GM03348 (cell line): ENCODE measurements at regions not wholly inside any gene's neighbourhood (a gene's known extent, or its start where the extent isn't known, plus 50 kb on each side); places are given as distances from the start of the nearest gene placed in this dataset.

Source experiments
- DNase-seq: peaks from one replicate; pipeline ENCODE4 v3.0.0; 2012; ENCODE audit warnings: low spot score

DNA sequence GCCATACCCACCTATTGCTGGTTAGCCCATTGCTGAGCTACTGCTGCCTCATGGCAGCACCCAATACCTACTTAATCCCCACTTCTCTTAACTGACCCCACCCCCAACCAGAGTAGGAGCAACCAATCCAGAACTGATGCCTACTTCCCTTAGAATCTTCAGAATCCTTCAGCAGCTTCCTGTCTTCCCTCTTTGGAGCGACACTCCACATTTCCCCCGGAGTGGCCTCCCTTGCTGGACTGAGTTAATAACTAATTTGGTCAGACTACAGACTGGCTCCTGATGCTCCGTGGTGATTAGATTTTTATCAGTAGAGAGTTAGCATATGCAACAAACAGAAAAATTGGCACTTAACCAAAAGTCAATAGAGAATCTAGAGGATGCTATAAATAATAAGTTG, 51.2 kb upstream of the UBR2 start:
- no peak for DNase-seq

DNA sequence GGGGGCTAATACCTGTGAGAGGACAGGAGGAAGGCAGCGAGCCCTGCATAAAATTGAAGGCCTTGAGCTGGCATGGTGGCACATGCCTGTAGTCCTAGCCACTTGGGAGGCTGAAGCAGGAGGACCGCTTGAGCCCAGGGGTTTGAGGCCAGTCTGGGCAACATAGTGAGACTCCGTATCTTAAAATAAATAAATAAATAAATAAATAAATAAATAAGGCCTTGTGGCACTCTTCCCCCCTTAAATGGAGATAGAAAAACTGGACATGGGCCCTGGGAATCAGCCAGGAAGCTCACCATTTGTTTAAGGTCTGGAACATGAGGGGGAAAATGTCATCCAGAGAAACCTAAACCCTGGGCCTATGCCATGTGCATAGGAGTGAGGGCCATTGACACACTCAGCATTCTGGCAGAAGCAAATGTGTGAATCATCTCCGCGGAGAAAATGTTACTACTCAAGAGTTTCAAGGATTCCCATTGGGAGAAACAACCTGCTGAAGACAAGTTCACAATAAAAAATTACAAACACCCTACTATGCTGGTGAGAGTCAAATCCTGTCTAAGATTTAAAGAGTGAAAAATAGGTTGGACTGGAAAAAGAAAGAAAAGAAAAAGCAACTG, 51.9 kb upstream of the UBR2 start:
- peak; percentile 39 for DNase-seq

DNA sequence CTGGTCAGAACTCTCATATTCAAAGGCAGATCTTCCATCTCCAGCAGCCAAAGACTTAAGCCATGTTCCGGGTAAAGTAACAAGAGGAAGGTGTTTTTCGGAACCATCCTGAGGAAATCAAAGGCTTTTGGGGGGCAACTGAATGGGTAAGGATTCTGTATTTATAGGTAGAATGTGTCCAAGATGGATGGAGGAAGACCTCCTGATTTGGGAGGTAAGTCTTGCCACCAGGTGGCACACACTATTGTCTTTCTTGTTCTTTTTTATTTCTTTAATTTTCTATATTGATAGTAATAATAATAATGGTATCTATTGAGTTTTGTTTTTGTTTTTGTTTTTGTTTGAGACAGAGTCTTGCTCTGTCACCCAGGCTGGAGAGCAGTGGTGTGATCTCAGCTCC, 53.0 kb upstream of the UBR2 start:
- no peak for DNase-seq

DNA sequence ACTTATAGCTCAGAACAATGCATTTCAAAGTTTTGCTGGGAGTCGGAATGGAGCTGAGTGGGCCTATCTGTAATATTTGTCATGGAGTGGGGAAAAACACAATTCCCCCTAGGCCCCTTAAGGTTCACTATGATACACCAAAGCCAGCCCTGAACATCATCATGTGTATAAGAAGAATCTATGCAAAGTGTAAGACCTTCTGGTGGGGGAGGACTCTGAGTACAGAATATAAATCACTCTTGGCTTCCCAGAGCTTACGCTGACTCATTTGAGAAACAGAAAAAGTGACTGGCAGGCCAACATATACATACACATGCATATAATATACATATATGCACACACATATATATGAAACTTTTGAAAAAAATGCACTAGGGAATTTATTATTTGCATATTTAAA, 54.1 kb upstream of the UBR2 start:
- no peak for DNase-seq

DNA sequence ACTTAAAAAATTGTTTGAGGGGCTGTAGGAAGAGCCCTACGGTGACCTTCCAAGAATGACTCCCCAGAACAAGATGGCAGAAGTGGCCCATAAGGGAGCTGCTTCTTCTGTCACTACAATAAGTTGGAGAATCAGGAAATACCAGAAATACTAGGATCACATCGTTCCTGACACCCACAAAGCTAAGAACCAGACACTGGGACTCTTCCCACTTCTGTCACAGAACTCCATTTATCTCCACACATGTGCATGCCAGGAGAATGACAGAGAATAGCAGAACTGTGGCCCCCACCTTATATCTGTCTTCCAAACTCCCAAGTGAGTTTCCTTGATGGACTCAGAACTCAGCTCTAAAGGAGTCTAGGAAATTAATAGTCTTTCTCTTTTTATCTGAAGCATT, 54.6 kb upstream of the UBR2 start:
- DNase-seq: peak; percentile 8

DNA sequence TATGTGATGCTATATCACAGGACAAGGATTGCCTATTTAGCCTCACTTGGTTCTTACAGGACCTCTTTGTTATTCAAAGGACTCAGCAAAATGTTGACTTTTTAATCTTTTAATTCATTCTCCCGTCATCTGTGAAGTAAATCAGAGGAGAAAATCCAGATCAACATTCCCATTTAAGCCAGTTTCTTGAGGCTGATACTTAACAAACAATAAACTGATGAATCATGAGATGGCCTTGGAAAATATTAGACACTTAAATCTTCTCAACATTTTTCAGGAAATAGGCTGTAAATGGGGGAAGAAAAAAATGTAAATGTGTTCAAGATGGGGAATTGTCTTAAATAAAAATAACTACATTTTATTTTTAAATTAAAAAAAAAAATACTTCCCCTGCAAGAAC, 55.9 kb upstream of the UBR2 start:
- peak; percentile 29 for DNase-seq

DNA sequence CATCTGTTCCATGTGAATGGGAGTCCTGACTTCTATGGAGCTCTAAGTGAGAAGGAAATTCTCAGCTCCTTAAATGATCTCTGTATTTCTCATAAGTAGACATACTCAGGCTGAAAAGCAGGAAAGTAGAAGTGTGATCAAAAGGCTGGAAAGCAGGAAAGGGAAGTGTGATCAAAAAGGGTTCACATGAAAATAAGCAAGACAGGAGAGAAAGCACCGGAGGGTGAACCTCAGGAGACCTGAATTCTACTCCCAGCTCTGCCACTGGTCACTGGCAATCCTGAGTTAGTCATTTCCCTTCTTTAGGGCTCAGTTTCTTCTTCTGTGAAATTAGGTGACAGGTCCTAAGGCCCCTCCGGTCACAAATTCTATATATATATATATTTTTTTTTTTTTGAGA, 55.5 kb upstream of the TRERF1 start:
- no peak for DNase-seq

DNA sequence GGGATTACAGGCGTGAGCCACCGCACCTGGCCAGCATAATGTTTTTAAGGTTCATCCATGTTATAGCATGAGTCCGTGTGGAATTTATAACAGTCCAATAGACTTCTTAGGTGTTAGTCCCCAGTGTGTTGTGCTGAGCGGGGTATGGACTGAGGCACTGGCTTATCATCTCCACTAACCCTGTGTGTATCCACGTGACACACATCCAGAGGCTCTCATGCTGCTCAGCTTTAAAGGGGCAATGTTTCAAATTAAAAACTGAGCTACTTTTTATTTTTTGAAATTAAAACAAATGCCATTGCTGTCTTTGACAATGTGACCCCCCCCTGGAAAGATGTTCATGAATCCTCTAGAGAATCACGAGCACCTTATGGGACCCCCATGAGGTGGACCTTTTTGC, 54.3 kb upstream of the TRERF1 start:
- no peak for DNase-seq

DNA sequence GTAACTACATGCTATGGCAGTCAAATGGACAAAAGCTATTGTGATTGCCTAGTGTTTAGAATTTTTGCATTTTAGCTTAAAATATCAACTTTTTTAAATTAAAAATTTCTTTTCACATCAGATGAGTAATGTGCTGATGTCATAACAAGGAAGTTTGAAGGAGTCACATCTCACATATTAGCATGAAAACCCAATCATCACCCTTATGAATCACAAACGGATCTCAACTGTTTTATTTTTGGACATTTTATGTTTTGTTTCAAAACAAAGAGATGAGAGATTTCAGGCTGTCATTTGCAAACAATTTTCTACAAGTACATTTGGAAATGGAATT, 53.6 kb upstream of the TRERF1 start:
- peak; percentile 52 for DNase-seq

DNA sequence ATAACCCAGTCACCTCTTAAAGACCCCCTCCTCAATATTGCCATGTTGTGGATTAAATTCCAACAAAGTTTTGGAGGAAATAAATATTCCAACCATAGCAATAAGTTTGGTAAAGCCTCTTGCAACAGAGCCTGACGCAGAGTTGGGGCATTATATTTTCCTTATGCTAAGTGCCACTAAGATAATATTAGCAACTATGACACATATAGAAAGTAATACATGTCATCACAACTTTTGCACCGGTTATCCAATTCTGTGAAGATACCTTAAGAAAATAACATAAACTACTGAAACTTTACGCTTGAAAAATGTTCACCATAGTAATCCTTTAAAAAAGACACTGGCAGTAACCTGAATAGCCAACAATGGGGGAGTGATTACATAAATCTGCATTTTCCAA, 52.2 kb upstream of the TRERF1 start:
- no peak for DNase-seq

DNA sequence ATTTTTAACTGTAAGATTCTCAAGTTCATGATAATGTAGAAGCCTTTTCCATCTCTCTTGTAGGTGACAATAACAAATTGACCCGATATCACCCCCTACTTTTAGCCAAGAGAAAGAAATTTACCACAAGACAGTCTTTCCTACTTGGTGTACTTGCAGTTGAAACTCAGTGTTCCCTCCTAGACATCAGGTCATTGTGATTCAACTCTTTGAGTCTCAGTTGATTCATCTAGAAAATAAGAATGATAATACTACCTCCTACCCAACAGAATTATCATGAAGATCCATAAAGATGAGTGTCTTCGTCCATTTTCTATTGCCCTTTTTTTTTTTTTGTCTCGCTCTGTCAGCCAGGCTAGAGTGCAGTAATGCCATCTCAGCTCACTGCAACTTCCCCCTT, 51.3 kb upstream of the TRERF1 start:
- DNase-seq: no peak

DNA sequence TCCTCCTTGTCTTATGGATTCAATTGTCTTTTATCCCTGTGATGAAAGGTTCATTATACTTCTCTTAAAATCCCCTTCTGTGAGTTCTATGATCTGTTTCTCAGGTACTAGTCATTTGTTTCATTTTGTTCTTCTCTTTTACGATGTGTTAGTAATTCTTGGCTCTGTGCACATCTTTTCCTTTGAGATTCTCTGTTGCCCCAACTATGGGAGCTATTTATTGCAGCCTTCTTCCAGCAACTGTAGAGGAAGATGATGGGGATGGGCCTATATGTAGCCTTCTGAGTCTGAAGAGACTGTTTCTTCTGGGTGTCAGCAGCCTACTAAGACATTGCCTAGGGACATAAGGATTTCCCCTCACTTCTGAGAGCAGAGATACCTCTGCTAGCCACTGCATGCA, 50.4 kb upstream of the TRERF1 start:
- DNase-seq: no peak
